ENCODE measurements at regions not wholly inside any gene's neighbourhood (a gene's known extent, or its start where the extent isn't known, plus 50 kb on each side); places are given as distances from the start of the nearest gene placed in this dataset.

DNA sequence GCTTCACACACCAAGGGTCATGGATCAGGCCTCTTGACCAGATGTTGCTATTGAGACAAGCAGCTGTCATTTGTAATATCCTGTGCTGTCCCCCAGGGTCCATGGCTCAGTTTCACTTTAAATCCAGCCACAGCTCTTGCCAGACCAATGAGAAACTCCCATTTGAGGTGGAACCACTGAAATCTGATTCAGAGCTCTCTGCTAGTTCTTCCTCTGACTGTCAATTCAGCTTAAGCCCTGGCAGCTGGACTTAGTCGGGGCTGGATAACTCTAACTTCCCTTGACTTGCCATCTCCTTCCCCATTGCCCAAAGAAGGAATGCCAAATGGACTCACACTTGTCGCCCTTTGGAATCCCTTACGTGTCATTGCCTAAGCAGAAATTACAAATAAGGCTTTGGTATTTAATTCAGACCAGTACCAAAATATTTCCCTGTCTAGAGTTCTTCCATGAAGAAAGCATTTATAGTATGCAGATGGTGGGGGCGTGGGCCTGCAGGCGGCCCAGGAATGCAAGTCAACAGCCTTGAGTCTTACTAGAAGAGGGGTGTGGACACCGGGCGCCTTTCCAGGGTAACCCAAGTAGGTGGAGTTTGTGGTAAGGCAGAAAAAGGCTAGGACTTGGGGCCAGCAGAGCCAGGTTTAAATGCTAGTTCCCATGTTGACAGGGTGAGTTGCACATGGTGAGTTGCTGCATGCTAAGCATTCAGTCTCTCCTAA lies 96.9 kb upstream of the TMPO start:
- Histone ChIP-seq H3K9me2 (ENCODE audit: low read depth, low read length) (no peaks in the 10 kb centered on the region), H3F3A (ENCODE audit: insufficient read depth, low read length) (no peaks in the 10 kb centered on the region), H3K4me3 (ENCODE audit: low read depth, low read length, poor library complexity, severe bottlenecking) (no peak overlapping the region), H3K36me3 (ENCODE audit: insufficient read depth, low read length) (no peaks in the 10 kb centered on the region), H3K27ac (ENCODE audit: low read depth, low read length, poor library complexity, severe bottlenecking) (no peak overlapping the region), H3K79me2 (ENCODE audit: insufficient read depth, low read length) (no peaks in the 10 kb centered on the region), H2AFZ (ENCODE audit: low read length) (no peak overlapping the region), H4K20me1 (ENCODE audit: insufficient read depth, low read length) (no peaks in the 10 kb centered on the region), H3K9me3 (ENCODE audit: low read length) (no peaks in the 10 kb centered on the region), H3K9ac (ENCODE audit: low read length) (no peak overlapping the region), H3K4me1 (ENCODE audit: insufficient read depth, low read length, severe bottlenecking) (no peaks in the 10 kb centered on the region), H3K27me3 (ENCODE audit: insufficient read depth, low read length) (peaks cover 6% of the 10 kb centered on the region; the same call in 1 of the 2 replicates), H3K4me2 (ENCODE audit: low read length) (no peak overlapping the region)
- no peak for TF ChIP-seq EZH2 (IDR thresholded peaks at IDR 0.05; ENCODE audit: borderline replicate concordance, low read length)
- TF ChIP-seq, protein P1, sequence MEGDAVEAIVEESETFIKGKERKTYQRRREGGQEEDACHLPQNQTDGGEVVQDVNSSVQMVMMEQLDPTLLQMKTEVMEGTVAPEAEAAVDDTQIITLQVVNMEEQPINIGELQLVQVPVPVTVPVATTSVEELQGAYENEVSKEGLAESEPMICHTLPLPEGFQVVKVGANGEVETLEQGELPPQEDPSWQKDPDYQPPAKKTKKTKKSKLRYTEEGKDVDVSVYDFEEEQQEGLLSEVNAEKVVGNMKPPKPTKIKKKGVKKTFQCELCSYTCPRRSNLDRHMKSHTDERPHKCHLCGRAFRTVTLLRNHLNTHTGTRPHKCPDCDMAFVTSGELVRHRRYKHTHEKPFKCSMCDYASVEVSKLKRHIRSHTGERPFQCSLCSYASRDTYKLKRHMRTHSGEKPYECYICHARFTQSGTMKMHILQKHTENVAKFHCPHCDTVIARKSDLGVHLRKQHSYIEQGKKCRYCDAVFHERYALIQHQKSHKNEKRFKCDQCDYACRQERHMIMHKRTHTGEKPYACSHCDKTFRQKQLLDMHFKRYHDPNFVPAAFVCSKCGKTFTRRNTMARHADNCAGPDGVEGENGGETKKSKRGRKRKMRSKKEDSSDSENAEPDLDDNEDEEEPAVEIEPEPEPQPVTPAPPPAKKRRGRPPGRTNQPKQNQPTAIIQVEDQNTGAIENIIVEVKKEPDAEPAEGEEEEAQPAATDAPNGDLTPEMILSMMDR (IDR thresholded peaks at IDR 0.05; ENCODE audit: low read length), result no peak

DNA sequence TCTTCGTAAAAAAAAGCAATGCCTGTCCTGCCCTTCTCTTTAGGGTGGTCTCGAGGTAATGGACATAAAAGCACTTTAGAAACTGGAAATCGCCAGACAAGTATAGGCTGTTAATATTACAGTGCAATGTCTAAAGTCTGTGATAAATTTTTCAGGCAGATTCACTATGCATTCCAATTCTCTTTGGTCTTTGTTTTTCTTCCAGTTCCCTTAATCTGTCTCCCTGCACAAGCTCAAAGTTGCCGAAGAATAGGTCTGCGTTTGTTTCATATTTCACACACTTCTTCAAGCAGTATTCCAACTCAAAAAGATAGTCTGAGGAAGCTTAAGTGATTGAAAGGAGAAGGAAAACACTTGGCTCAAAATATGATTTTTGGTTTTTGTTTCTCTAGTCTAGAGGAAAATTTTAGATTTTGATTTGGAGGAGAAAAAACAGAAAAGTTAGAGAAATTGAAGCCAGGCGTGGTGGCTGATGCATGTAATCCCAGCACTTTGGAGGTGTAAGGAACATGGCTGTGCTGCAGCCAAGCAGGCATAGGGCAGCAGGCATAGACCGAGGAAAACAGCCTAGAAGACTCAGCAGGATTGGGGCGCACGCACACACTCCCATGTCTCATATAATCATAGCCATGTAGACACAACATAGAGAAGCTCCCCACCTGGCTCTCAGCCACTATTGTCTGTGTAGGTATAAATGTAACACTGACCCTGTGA lies 96.2 kb upstream of the TMPO start:
- H3K4me1 ChIP-seq (ENCODE audit: insufficient read depth, low read length, severe bottlenecking), result no peaks in the 10 kb centered on the region
- no peaks in the 10 kb centered on the region for H3K9me2 ChIP-seq (ENCODE audit: low read depth, low read length)
- H3K9me3 ChIP-seq (ENCODE audit: low read length), result no peaks in the 10 kb centered on the region
- H4K20me1 ChIP-seq (ENCODE audit: insufficient read depth, low read length), result no peaks in the 10 kb centered on the region
- no peak overlapping the region for H3K27ac ChIP-seq (ENCODE audit: low read depth, low read length, poor library complexity, severe bottlenecking)
- no peak overlapping the region for H3K9ac ChIP-seq (ENCODE audit: low read length)
- no peak overlapping the region for H3K4me2 ChIP-seq (ENCODE audit: low read length)
- no peaks in the 10 kb centered on the region for H3K79me2 ChIP-seq (ENCODE audit: insufficient read depth, low read length)
- no peak for TF ChIP-seq EZH2 (IDR thresholded peaks at IDR 0.05; ENCODE audit: borderline replicate concordance, low read length)
- TF ChIP-seq, protein P1 (IDR thresholded peaks at IDR 0.05; ENCODE audit: low read length), result no peak
- peaks cover 6% of the 10 kb centered on the region; the same call in 1 of the 2 replicates for H3K27me3 ChIP-seq (ENCODE audit: insufficient read depth, low read length)
- H3K4me3 ChIP-seq (ENCODE audit: low read depth, low read length, poor library complexity, severe bottlenecking), result no peak overlapping the region
- H3K36me3 ChIP-seq (ENCODE audit: insufficient read depth, low read length), result no peaks in the 10 kb centered on the region
- no peaks in the 10 kb centered on the region for H3F3A ChIP-seq (ENCODE audit: insufficient read depth, low read length)
- no peak overlapping the region for H2AFZ ChIP-seq (ENCODE audit: low read length)

DNA sequence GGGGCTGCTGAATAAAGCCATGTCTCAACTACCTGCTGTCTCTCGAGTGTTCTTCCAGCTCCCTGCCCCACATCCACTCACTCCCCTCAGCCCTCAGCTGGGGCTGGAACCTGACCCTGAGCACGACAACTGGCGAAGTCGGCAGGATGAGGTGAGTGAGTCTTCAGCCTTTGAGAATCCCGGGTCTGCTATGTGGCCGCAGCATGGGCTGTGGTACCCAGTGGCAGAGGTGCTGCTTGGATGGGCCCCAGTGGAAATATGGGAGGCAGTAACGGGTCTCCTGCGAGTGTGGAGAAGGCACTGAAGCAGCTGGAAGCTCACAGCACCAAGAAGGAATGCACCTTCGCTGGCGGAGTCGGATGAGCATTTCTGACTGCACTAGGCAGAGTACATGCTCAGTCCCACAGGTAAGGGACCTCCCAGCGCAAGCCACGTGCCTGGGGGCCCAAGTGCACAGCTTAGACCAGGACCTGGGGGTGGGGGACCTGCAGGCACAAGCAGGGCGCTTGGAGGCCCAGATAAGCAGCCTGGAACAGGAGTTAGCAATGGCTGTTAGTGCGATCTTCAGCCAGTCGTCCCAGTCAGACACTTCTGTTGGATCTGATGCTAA lies 95.5 kb upstream of the TMPO start:
- Histone ChIP-seq H3K27ac (ENCODE audit: low read depth, low read length, poor library complexity, severe bottlenecking) (no peak overlapping the region), H4K20me1 (ENCODE audit: insufficient read depth, low read length) (no peaks in the 10 kb centered on the region), H3K4me2 (ENCODE audit: low read length) (no peak overlapping the region), H3K27me3 (ENCODE audit: insufficient read depth, low read length) (peaks cover 6% of the 10 kb centered on the region; the same call in 1 of the 2 replicates), H3K4me1 (ENCODE audit: insufficient read depth, low read length, severe bottlenecking) (no peaks in the 10 kb centered on the region), H3K36me3 (ENCODE audit: insufficient read depth, low read length) (no peaks in the 10 kb centered on the region), H3K79me2 (ENCODE audit: insufficient read depth, low read length) (no peaks in the 10 kb centered on the region), H3K9ac (ENCODE audit: low read length) (no peak overlapping the region), H3K9me3 (ENCODE audit: low read length) (no peaks in the 10 kb centered on the region), H3K9me2 (ENCODE audit: low read depth, low read length) (no peaks in the 10 kb centered on the region), H2AFZ (ENCODE audit: low read length) (no peak overlapping the region), H3F3A (ENCODE audit: insufficient read depth, low read length) (no peaks in the 10 kb centered on the region), H3K4me3 (ENCODE audit: low read depth, low read length, poor library complexity, severe bottlenecking) (no peak overlapping the region)
- TF ChIP-seq, protein P1 (IDR thresholded peaks at IDR 0.05; ENCODE audit: low read length), result no peak
